Erythroblast (primary cell): ENCODE measurements at regions not wholly inside any gene's neighbourhood (a gene's known extent, or its start where the extent isn't known, plus 50 kb on each side); places are given as distances from the start of the nearest gene placed in this dataset.
"Not testable (repeated sequence)": the region's sequence is repeated elsewhere in the genome, so short reads cannot be mapped to it uniquely, and the experiment has no call there.

Experiments
- DNase-seq, 2 experiments: peaks; one replicate each; lab custom pipeline; 2025; lab: John Stamatoyannopoulos, UW
- GATA1 ChIP-seq: IDR thresholded peaks from 2 replicates; pipeline ENCODE4 v1.6.1; 2011; ENCODE audit warnings: low read depth, mild to moderate bottlenecking, control low read depth, low read length, moderate library complexity
- POLR2A ChIP-seq: IDR thresholded peaks from 2 replicates; pipeline ENCODE4 v1.6.1; 2011; ENCODE audit warnings: mild to moderate bottlenecking, low read length

GRCh38 chr18:39225373-39225772 lies 1659.8 kb upstream of the CELF4 start:
- no peak for DNase-seq
- TF ChIP-seq POLR2A (no peak), GATA1 (no peak)

GRCh38 chr18:39223283-39223682 lies 1657.7 kb upstream of the CELF4 start:
- DNase-seq: no peak
- TF ChIP-seq GATA1: no peak
- no peak for TF ChIP-seq POLR2A

GRCh38 chr18:39215920-39216319 lies 1650.3 kb upstream of the CELF4 start:
- TF ChIP-seq POLR2A: no peak
- TF ChIP-seq GATA1: no peak
- no peak for DNase-seq

GRCh38 chr18:39211461-39211860 lies 1645.9 kb upstream of the CELF4 start:
- no peak for TF ChIP-seq GATA1
- no peak for TF ChIP-seq POLR2A
- DNase-seq: no peak

- no peak for TF ChIP-seq GATA1
- no peak for TF ChIP-seq POLR2A
- no peak for DNase-seq
Measured at GRCh38 chr18:39209173-39209572, 1643.6 kb upstream of the CELF4 start.

GRCh38 chr18:39208729-39209128 lies 1643.1 kb upstream of the CELF4 start:
- TF ChIP-seq GATA1: no peak
- TF ChIP-seq POLR2A: no peak
- DNase-seq: no peak

GRCh38 chr18:39208190-39208589 lies 1642.6 kb upstream of the CELF4 start:
- TF ChIP-seq GATA1 (no peak), POLR2A (no peak)
- no peak for DNase-seq

GRCh38 chr18:39206398-39207103 lies 1641.0 kb upstream of the CELF4 start:
- DNase-seq: not testable (repeated sequence)

GRCh38 chr18:39205565-39206195 lies 1640.1 kb upstream of the CELF4 start:
- TF ChIP-seq GATA1 (no peak), POLR2A (no peak)

GRCh38 chr18:39200153-39200552 lies 1634.6 kb upstream of the CELF4 start:
- TF ChIP-seq GATA1 (no peak), POLR2A (no peak)
- DNase-seq: no peak

More at GRCh38 chr18:39205565-39206195, 1640.1 kb upstream of the CELF4 start:
- no peak for DNase-seq

- TF ChIP-seq GATA1 (no peak), POLR2A (no peak)
- DNase-seq: no peak
Measured at GRCh38 chr18:39199231-39199855, 1633.7 kb upstream of the CELF4 start.

- no peak for DNase-seq
- no peak for TF ChIP-seq GATA1
- TF ChIP-seq POLR2A: no peak
Measured at GRCh38 chr18:39198376-39198775, 1632.8 kb upstream of the CELF4 start.

- peak in 1 of 2 experiments; percentile 59 for DNase-seq
- TF ChIP-seq POLR2A (no peak), GATA1 (no peak)
Measured at GRCh38 chr18:39191931-39192330, 1626.3 kb upstream of the CELF4 start.

- TF ChIP-seq POLR2A: no peak
- TF ChIP-seq GATA1: no peak
- no peak for DNase-seq
Measured at GRCh38 chr18:39191058-39191457, 1625.5 kb upstream of the CELF4 start.
